ENCODE measurements at regions not wholly inside any gene's neighbourhood (a gene's known extent, or its start where the extent isn't known, plus 50 kb on each side); places are given as distances from the start of the nearest gene placed in this dataset.

DNA sequence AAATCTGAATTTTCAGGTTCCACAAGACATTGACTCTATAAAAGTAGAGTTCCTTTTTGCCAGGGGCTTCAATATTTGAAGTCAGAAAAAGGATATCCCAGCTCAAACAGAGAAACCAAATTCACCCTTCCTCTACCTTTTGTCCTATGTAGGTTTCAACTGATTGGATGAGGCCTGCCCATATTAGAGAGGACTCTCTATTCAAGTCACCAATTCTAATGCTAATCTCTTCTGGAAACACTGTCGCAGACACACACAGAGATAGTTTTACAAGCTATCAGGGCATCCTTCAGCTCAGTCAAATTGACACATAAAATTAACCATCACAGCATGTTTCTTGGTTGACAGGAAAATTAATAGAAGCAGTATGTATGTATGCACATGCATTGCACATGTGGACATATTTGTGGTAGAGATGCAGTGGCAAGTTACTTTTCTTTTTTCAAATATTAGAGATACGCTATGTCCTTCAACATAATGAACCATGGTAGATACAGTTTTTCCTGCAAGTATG lies 207.1 kb downstream of the RAD51AP2 start:
- H3K36me3 Mint-ChIP-seq (ENCODE audit: low read depth): no peaks in the 10 kb centered on the region
- ChIA-PET CTCF (interaction anchor here (0.8 kb wide), 1 partner anchor 18 kb away, joined by 3 read pairs; no protein-coding TSS in a partner anchor), POLR2A (no interaction called here)
- H3K27ac Mint-ChIP-seq: no peak overlapping the region
- no peak overlapping the region for H3K4me3 Mint-ChIP-seq
- no peaks in the 10 kb centered on the region for H3K9me3 Mint-ChIP-seq
- DNase-seq: no peak
- peaks cover 4% of the 10 kb centered on the region for H3K27me3 Mint-ChIP-seq
- H3K4me1 Mint-ChIP-seq: peaks cover 8% of the 10 kb centered on the region

DNA sequence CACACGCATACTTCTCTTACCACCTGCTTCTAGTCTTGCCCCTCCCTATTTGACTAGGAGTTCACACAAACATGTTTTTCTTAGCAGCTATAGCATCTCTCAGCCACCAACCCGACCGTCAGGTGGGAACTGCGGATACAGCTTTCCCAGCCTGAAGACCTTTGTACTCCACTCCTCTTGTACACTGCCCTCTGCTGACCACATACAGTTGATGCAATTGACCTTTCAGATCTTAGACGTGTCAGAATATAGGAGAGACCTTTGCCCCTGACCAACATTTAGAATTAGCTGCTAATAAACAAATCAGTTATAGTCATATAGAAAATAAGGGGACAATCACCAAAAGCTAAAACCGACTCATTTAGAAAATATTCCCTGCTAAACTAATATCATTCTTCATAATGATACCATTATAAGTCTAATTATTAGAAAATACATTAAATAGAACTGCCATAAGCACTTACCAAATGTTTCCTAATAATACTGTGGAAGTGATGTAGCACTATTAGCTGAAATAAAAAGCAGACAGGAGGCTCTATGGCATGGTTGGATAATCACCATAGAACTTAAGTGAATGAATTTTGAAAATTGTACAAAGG lies 208.4 kb downstream of the RAD51AP2 start:
- ChIA-PET POLR2A (no interaction called here), CTCF (interaction anchor here (1.1 to 1.5 kb wide), 2 partner anchors 10 to 12 kb away, joined by 3 read pairs; no protein-coding TSS in a partner anchor)
- no peak overlapping the region for H3K4me3 Mint-ChIP-seq
- H3K36me3 Mint-ChIP-seq (ENCODE audit: low read depth): no peaks in the 10 kb centered on the region
- peaks cover 4% of the 10 kb centered on the region for H3K27me3 Mint-ChIP-seq
- DNase-seq: peak; percentile 15
- H3K4me1 Mint-ChIP-seq: peaks cover 8% of the 10 kb centered on the region
- no peak overlapping the region for H3K27ac Mint-ChIP-seq
- H3K9me3 Mint-ChIP-seq: no peaks in the 10 kb centered on the region

DNA sequence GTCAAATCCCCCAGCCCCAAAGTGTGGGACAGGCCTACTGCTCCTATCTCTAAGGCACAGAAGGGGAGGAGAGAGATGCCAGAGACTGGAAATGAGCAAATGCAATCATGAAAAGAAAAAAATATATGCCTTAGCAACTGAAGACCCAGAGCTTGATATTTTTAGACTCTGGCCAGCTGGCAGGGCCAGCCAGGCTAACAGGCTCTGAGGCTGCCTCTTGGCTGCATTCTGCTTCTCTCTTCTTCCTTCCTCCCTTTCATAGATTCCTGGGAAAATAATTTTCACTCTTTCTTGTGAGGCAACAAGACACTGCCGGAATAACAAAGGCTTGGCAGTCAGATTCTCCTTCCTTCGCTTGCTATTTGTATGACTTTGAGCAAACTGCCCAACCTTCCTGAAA lies 209.1 kb downstream of the RAD51AP2 start:
- no peaks in the 10 kb centered on the region for H3K9me3 Mint-ChIP-seq
- H3K27me3 Mint-ChIP-seq: peaks cover 4% of the 10 kb centered on the region
- H3K27ac Mint-ChIP-seq: no peak overlapping the region
- no peak for DNase-seq
- H3K36me3 Mint-ChIP-seq (ENCODE audit: low read depth): no peaks in the 10 kb centered on the region
- ChIA-PET CTCF (interaction anchor here (1.5 kb wide), 1 partner anchor 12 kb away, joined by 3 read pairs; no protein-coding TSS in a partner anchor), POLR2A (no interaction called here)
- peaks cover 8% of the 10 kb centered on the region for H3K4me1 Mint-ChIP-seq
- no peak overlapping the region for H3K4me3 Mint-ChIP-seq

DNA sequence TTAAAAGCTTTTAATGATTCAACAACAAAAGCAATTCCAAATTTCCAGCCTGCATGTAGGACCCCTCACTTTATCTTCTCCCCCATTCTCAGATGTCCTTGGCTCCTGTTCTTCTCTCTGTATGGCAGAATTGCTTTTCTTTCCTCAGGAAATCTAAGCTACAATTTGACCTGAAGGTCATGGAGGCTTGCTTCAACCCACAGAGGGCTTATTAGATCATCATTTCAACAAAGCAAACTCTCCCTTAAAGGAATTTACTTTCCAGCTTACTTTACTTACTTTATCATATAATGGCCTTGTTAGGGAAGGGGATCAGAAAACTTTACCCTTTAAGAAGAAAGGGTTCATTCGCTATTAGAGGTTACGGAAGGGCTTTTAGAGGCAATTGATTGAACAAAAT lies 211.5 kb downstream of the RAD51AP2 start:
- CTCF ChIA-PET: no interaction called here
- Mint-ChIP-seq H3K27ac (no peak overlapping the region), H3K4me1 (peaks cover 4% of the 10 kb centered on the region), H3K9me3 (no peaks in the 10 kb centered on the region), H3K27me3 (peaks cover 4% of the 10 kb centered on the region), H3K4me3 (no peak overlapping the region), H3K36me3 (ENCODE audit: low read depth) (no peaks in the 10 kb centered on the region)
- DNase-seq: no peak
- POLR2A ChIA-PET: no interaction called here

DNA sequence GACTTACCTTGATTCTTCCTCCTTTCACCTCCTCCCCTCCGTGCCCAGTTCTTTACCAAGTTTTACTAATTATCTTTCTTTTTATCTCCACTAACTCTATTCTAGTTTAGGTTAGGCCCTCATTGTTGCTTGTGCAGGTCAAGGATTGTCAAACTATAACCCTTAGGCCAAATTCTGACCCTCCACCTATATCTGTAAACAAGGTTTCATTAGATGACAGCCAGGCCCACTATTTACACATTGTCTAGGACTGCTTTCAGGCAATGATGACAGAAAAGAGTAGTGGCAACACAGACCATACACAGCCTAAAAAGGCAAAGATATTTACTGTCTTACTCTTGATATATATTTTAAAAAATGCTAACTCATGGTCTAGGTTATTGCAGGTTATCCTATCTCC lies 212.0 kb downstream of the RAD51AP2 start:
- Mint-ChIP-seq H3K4me1 (peaks cover 1% of the 10 kb centered on the region), H3K27me3 (peaks cover 2% of the 10 kb centered on the region), H3K9me3 (no peaks in the 10 kb centered on the region), H3K4me3 (no peak overlapping the region), H3K36me3 (ENCODE audit: low read depth) (no peaks in the 10 kb centered on the region), H3K27ac (no peak overlapping the region)
- DNase-seq: no peak
- ChIA-PET POLR2A (no interaction called here), CTCF (no interaction called here)

DNA sequence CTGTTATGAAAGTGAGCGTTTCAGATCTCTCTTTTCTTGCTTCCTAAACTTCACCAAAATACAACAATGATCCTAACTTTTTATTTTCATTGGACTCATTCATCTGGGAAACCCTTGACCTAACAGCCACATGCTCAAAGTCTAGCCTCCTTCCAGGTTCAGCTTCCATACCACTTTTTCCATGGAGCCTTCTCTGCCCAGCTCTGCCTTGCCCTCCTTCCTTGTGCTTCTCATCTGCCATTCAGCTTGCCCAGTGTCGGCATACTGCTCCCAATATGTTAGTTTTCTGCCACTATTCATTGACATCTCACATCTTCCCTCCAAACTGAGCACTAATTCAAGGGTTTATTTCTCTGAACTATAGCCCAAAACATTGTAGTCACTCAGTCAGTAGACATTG lies 214.7 kb downstream of the RAD51AP2 start:
- POLR2A ChIA-PET: no interaction called here

DNA sequence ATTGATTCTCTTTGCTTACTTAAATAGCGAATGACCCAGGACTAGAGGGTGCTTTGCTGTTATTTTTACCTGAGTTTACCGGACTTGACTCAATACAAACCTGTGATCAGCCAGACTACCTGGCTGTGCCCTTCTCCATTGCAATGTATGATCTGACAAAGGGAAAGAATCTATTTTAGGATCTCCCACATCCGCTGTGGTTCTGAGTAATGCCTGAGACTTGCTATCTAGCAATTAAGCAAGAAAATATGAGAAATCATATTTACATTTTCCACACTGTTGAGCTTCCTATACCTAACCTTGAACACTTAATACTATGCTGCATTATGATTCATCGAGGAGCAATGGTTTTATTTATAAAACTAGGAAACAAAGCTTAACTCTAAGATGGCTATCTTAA lies 215.2 kb downstream of the RAD51AP2 start:
- CTCF ChIA-PET: interaction anchor here (0.6 kb wide), 1 partner anchor 128 kb away, joined by 4 read pairs; no protein-coding TSS in a partner anchor
- no peak overlapping the region for H3K27ac Mint-ChIP-seq
- H3K4me1 Mint-ChIP-seq: no peaks in the 10 kb centered on the region
- H3K36me3 Mint-ChIP-seq (ENCODE audit: low read depth): no peaks in the 10 kb centered on the region
- no peaks in the 10 kb centered on the region for H3K9me3 Mint-ChIP-seq
- no peak for DNase-seq
- H3K4me3 Mint-ChIP-seq: no peak overlapping the region
- H3K27me3 Mint-ChIP-seq: no peaks in the 10 kb centered on the region
- POLR2A ChIA-PET: no interaction called here

More for the DNA sequence above, 214.7 kb downstream of the RAD51AP2 start:
- CTCF ChIA-PET: no interaction called here
- Mint-ChIP-seq H3K27me3 (no peaks in the 10 kb centered on the region), H3K4me3 (no peak overlapping the region), H3K27ac (no peak overlapping the region), H3K9me3 (no peaks in the 10 kb centered on the region), H3K36me3 (ENCODE audit: low read depth) (no peaks in the 10 kb centered on the region), H3K4me1 (no peaks in the 10 kb centered on the region)
- DNase-seq: no peak

DNA sequence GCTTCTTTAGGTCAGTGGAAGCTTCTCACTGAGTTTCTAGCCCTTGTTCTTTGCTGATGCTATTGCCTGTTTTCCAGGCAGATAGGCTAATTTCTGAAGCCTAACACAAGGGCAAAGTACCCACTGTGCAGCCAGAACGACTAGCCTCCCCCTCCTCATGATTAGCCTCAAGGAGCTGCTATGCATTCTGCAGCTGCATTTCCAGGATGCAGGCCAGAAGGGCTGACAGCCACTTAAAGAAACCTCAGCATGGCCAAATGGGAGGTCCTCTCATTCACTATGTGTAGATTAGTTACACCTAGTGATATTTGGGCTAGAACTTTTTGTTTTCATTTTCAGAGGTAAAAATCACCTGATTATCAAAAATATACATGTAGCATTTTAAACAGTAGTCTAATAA lies 216.0 kb downstream of the RAD51AP2 start:
- no peak overlapping the region for H3K4me3 Mint-ChIP-seq
- H3K27me3 Mint-ChIP-seq: no peaks in the 10 kb centered on the region
- H3K9me3 Mint-ChIP-seq: no peaks in the 10 kb centered on the region
- H3K27ac Mint-ChIP-seq: no peak overlapping the region
- ChIA-PET POLR2A (no interaction called here), CTCF (no interaction called here)
- no peaks in the 10 kb centered on the region for H3K4me1 Mint-ChIP-seq
- no peak for DNase-seq
- no peaks in the 10 kb centered on the region for H3K36me3 Mint-ChIP-seq (ENCODE audit: low read depth)

DNA sequence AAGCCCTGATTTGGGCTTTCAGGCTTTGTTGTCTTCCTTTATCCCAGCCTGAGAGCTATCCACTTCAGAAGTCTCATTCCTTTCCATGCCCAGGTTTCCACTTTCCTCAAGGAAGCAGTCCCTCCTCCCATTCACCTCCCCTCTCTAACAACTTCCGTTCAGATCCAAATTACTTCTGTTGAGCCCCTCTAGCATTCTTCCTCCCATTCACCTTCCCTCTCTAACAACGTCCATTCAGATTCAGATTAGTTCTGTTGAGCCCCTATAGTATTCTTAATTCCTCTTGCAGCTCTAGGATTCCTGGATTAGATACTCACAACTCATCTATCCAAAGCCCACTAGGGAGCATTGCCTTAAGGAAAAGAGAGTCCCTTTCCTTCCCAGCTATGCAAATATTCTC lies 216.8 kb downstream of the RAD51AP2 start:
- Mint-ChIP-seq H3K4me1 (no peaks in the 10 kb centered on the region), H3K27me3 (no peaks in the 10 kb centered on the region), H3K9me3 (no peaks in the 10 kb centered on the region), H3K36me3 (ENCODE audit: low read depth) (no peaks in the 10 kb centered on the region), H3K4me3 (no peak overlapping the region), H3K27ac (no peak overlapping the region)
- ChIA-PET CTCF (no interaction called here), POLR2A (no interaction called here)
- DNase-seq: no peak

DNA sequence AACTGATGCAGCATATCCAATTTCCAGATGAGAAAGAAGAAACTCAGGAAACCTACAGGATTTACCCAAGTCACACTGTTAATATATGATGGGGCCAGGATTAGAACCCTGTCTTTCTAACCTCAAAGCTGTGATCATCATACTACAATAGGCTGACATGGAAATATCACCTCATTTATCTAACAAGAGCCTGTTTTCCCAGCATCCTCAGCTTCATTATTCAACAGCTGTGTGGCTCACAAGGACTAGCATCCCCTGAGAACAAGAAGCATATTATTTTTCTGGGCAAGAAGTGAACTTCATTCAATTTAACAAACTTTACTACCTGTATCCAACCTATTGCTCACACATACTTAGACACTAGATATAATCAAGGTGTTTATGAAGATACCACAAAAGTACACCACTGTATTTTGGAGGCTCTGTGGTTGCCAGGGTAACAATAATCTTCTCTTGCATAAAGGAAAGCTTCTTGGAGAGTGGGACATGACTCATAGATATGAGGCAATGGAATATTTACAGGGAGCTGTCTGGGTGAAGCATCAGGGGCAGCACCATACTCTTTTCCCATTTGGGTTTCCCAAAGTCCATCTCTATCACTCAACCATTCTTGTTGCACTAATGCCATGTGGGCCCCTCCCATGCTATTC lies 218.2 kb downstream of the RAD51AP2 start:
- Mint-ChIP-seq H3K9me3 (no peaks in the 10 kb centered on the region), H3K27ac (no peak overlapping the region), H3K27me3 (no peaks in the 10 kb centered on the region), H3K36me3 (ENCODE audit: low read depth) (no peaks in the 10 kb centered on the region), H3K4me1 (no peaks in the 10 kb centered on the region), H3K4me3 (no peak overlapping the region)
- CTCF ChIA-PET: interaction anchor here (1.3 kb wide), 1 partner anchor 10 kb away, joined by 3 read pairs; no protein-coding TSS in a partner anchor
- POLR2A ChIA-PET: no interaction called here
- no peak for DNase-seq

DNA sequence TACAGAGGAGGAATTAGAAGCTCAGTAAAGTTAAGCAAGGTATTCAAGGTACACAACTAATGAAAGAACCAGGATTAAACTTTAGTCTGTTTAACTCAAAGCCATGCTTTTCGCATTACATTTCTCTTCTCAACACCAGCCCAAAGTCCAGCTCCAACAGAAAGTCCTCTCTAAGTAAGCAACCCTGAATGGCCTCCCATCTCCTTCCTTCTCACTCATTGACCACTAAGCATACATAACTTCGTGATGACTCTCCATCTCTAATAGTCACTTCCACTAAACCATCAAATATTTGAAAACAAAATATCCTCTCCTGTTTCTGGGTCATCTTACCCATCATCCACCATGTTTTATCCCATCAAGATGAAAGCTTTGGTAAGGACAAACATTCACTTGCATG lies 219.8 kb downstream of the RAD51AP2 start:
- H3K4me1 Mint-ChIP-seq: no peaks in the 10 kb centered on the region
- H3K27ac Mint-ChIP-seq: no peak overlapping the region
- no peaks in the 10 kb centered on the region for H3K27me3 Mint-ChIP-seq
- H3K4me3 Mint-ChIP-seq: no peak overlapping the region
- DNase-seq: no peak
- no peaks in the 10 kb centered on the region for H3K36me3 Mint-ChIP-seq (ENCODE audit: low read depth)
- H3K9me3 Mint-ChIP-seq: no peaks in the 10 kb centered on the region
- ChIA-PET POLR2A (no interaction called here), CTCF (no interaction called here)

DNA sequence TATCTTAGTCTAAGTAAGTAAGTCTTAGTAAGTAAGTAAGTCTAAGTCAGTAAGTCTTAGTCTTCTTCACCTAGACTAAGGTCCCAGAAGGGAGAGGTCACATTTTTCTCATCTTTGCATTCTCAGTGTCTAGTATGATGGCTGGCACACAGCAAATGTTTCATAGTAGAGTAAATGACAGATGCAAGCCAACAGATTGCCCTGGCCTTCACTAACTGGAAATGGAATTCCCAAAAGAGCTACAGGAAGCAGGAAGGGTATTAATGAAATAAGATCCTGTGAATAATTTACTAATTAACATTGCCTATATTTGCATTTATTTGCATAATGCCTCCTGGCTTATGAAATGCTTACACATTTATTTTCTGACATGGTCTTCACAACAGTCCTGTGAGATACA lies 221.6 kb downstream of the RAD51AP2 start:
- H3K9me3 Mint-ChIP-seq: no peaks in the 10 kb centered on the region

DNA sequence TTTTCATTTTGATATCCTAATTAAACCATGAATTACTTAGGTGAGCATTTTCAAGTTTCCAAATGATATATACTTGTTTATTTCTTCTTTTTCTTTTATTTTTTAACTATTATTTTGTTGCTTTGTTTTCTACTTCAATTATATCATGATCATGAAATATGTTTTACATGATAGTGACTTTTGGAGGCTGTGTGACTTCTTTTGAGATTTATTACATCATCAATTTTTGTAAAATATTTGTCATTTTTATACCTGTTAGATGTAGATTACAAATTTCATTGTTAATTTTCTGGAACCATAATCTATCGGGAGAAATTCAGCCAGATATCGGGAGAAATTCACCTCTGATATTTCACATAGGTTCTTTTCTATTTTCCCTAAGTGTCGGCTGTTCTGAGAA lies 228.6 kb downstream of the RAD51AP2 start:
- Mint-ChIP-seq H3K4me1 (no peaks in the 10 kb centered on the region), H3K4me3 (no peak overlapping the region), H3K9me3 (no peaks in the 10 kb centered on the region), H3K27me3 (no peaks in the 10 kb centered on the region), H3K36me3 (ENCODE audit: low read depth) (no peaks in the 10 kb centered on the region), H3K27ac (no peak overlapping the region)
- POLR2A ChIA-PET: no interaction called here
- no peak for DNase-seq
- CTCF ChIA-PET: no interaction called here

More for the DNA sequence above, 221.6 kb downstream of the RAD51AP2 start:
- POLR2A ChIA-PET: no interaction called here
- no peak overlapping the region for H3K27ac Mint-ChIP-seq
- no peaks in the 10 kb centered on the region for H3K36me3 Mint-ChIP-seq (ENCODE audit: low read depth)
- no peaks in the 10 kb centered on the region for H3K27me3 Mint-ChIP-seq
- no peaks in the 10 kb centered on the region for H3K4me1 Mint-ChIP-seq
- no peak for DNase-seq
- CTCF ChIA-PET: no interaction called here
- no peak overlapping the region for H3K4me3 Mint-ChIP-seq

DNA sequence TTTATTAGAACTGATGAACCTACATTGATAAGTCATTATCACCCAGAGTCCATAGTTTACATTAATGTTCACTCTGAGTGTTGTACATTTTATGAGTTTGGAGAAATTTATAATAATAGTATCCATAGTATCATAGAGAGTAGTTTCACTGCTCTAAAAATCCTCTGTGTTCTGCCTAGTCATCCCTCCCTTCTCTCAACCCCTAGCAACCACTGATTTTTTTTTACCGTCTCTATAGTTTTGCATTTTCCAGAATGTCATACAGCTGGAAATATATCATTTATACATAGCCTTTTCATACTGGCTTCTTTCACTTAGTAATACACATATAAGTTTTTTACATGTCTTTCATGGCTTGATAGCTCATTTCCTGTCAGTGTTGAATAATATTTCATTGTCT lies 231.1 kb downstream of the RAD51AP2 start:
- POLR2A ChIA-PET: no interaction called here

More for the DNA sequence above, 231.1 kb downstream of the RAD51AP2 start:
- Mint-ChIP-seq H3K9me3 (no peaks in the 10 kb centered on the region), H3K36me3 (ENCODE audit: low read depth) (no peaks in the 10 kb centered on the region), H3K27ac (no peak overlapping the region), H3K27me3 (no peaks in the 10 kb centered on the region), H3K4me3 (no peak overlapping the region), H3K4me1 (no peaks in the 10 kb centered on the region)
- no peak for DNase-seq
- CTCF ChIA-PET: no interaction called here

Measured in activated CD4-positive, alpha-beta T cell treated with anti-CD3 and anti-CD28 coated beads, Interleukin-2, amount 10 ng/mL, durations not matched to agents 7 days and 5 days (primary cell).